GM04503 (cell line): ENCODE measurements at regions not wholly inside any gene's neighbourhood (a gene's known extent, or its start where the extent isn't known, plus 50 kb on each side); places are given as distances from the start of the nearest gene placed in this dataset.
"Not testable (repeated sequence)": the region's sequence is repeated elsewhere in the genome, so short reads cannot be mapped to it uniquely, and the experiment has no call there.

ENCODE experiments used
- DNase-seq: peaks from one replicate; pipeline ENCODE4 v3.0.0-alpha.2; 2012; ENCODE audit warnings: low read depth

- DNase-seq: no peak
These were observed 313.8 kb downstream of the S1PR1 start for GRCh38 chr1:101550581-101550980.

GRCh38 chr1:101566883-101567538, 330.2 kb downstream of the S1PR1 start:
- DNase-seq: no peak

GRCh38 chr1:101567582-101568189, 330.9 kb downstream of the S1PR1 start:
- no peak for DNase-seq

GRCh38 chr1:101587741-101588140, 350.9 kb downstream of the S1PR1 start:
- DNase-seq: no peak

- no peak for DNase-seq
These were observed 351.9 kb downstream of the S1PR1 start for GRCh38 chr1:101588677-101589076.

- no peak for DNase-seq
These were observed 356.0 kb downstream of the S1PR1 start for GRCh38 chr1:101592845-101593244.

GRCh38 chr1:101595881-101596374, 359.1 kb downstream of the S1PR1 start:
- DNase-seq: no peak

GRCh38 chr1:101600615-101601014, 363.8 kb downstream of the S1PR1 start:
- not testable (repeated sequence) for DNase-seq

- DNase-seq: no peak
These were observed 366.9 kb downstream of the S1PR1 start for GRCh38 chr1:101603726-101604125.

GRCh38 chr1:101605878-101606277, 369.1 kb downstream of the S1PR1 start:
- no peak for DNase-seq

- no peak for DNase-seq
These were observed 376.7 kb downstream of the S1PR1 start for GRCh38 chr1:101613546-101613945.

- no peak for DNase-seq
These were observed 377.8 kb downstream of the OLFM3 start for GRCh38 chr1:101618900-101619299.

- no peak for DNase-seq
These were observed 364.0 kb downstream of the OLFM3 start for GRCh38 chr1:101632548-101633272.

- no peak for DNase-seq
These were observed 350.9 kb downstream of the OLFM3 start for GRCh38 chr1:101645810-101646209.

GRCh38 chr1:101652484-101652883, 344.2 kb downstream of the OLFM3 start:
- no peak for DNase-seq

GRCh38 chr1:101653482-101653946, 343.2 kb downstream of the OLFM3 start:
- DNase-seq: no peak

GRCh38 chr1:101664726-101665125, 332.0 kb downstream of the OLFM3 start:
- DNase-seq: no peak

- DNase-seq: no peak
These were observed 329.0 kb downstream of the OLFM3 start for GRCh38 chr1:101667761-101668160.

GRCh38 chr1:101683136-101683535, 313.6 kb downstream of the OLFM3 start:
- no peak for DNase-seq

GRCh38 chr1:101683561-101683960, 313.2 kb downstream of the OLFM3 start:
- DNase-seq: no peak

GRCh38 chr1:101697072-101697471, 299.7 kb downstream of the OLFM3 start:
- no peak for DNase-seq

GRCh38 chr1:101698681-101699080, 298.0 kb downstream of the OLFM3 start:
- DNase-seq: no peak

GRCh38 chr1:101704895-101705294, 291.8 kb downstream of the OLFM3 start:
- no peak for DNase-seq
